ENCODE measurements at regions not wholly inside any gene's neighbourhood (a gene's known extent, or its start where the extent isn't known, plus 50 kb on each side); places are given as distances from the start of the nearest gene placed in this dataset.

DNA sequence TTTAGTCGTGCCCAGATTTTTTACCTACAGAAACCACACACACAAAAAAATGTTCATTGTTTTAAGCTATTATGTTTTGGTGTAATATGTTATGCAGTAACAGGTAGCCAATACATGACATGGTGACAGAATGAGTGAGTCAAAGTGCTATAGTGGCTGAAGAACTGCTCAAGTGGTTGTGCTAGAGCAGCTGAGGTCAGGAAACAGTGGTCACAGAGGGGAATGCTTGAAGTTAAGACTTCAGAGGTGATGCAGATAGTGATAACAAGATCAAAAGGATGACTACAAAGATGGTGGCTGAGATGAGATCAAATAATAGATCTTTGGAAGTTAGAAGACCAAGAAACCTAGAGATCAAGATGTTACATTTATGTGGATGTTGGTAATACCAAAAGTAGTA, 174.3 kb downstream of the KCNE4 start:
- ATAC-seq (ENCODE audit: low read depth) = no peak
- H3K27me3 Mint-ChIP-seq = no peaks in the 10 kb centered on the region
- Histone ChIP-seq H4K20me1 (ENCODE audit: control insufficient read depth, insufficient read depth, low read length, poor library complexity, severe bottlenecking) (no peaks in the 10 kb centered on the region), H3K79me2 (ENCODE audit: control insufficient read depth, insufficient read depth, low read length) (no peaks in the 10 kb centered on the region), H3K9me3 (ENCODE audit: control extremely low read depth in 1 of 3, control insufficient read depth in 2 of 3, insufficient read depth in 1 of 3, low read length in 2 of 3) (no peaks in the 10 kb centered on the region), H3K27ac (ENCODE audit: low read length in 2 of 2) (no peak overlapping the region), H3K27me3 (replicated peaks in 1 of 4; ENCODE audit: control extremely low read depth in 1 of 4, control insufficient read depth in 3 of 4, insufficient read depth in 4 of 4, low read length in 3 of 4) (no peaks in the 10 kb centered on the region), H2AFZ (ENCODE audit: insufficient read depth, low read depth, low read length, poor library complexity, severe bottlenecking) (no peak overlapping the region), H3K9ac (ENCODE audit: low read length) (no peak overlapping the region), H3K4me2 (replicated peaks; ENCODE audit: low read depth, low read length, poor library complexity, severe bottlenecking) (no peak overlapping the region), H3K36me3 (replicated peaks in 1 of 2; ENCODE audit: control extremely low read depth in 1 of 2, control insufficient read depth in 1 of 2, extremely low read depth in 1 of 2, insufficient read depth in 2 of 2, low read length in 1 of 2) (no peaks in the 10 kb centered on the region), H3K4me1 (ENCODE audit: control insufficient read depth in 2 of 2, insufficient read depth in 2 of 2, low read length in 2 of 2) (no peaks in the 10 kb centered on the region), H3K4me3 (ENCODE audit: control extremely low read depth in 1 of 5, extremely low read depth in 1 of 5, insufficient read depth in 1 of 5, low read depth in 2 of 5, low read length in 4 of 5) (no peak overlapping the region)
- no peak for TF ChIP-seq EZH2 (IDR thresholded peaks at IDR 0.05; ENCODE audit: borderline replicate concordance, insufficient read depth, low read depth, low read length, poor library complexity, severe bottlenecking)
- TF ChIP-seq, protein P1, sequence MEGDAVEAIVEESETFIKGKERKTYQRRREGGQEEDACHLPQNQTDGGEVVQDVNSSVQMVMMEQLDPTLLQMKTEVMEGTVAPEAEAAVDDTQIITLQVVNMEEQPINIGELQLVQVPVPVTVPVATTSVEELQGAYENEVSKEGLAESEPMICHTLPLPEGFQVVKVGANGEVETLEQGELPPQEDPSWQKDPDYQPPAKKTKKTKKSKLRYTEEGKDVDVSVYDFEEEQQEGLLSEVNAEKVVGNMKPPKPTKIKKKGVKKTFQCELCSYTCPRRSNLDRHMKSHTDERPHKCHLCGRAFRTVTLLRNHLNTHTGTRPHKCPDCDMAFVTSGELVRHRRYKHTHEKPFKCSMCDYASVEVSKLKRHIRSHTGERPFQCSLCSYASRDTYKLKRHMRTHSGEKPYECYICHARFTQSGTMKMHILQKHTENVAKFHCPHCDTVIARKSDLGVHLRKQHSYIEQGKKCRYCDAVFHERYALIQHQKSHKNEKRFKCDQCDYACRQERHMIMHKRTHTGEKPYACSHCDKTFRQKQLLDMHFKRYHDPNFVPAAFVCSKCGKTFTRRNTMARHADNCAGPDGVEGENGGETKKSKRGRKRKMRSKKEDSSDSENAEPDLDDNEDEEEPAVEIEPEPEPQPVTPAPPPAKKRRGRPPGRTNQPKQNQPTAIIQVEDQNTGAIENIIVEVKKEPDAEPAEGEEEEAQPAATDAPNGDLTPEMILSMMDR (IDR thresholded peaks at IDR 0.05) = no peak
- H3K4me1 Mint-ChIP-seq = no peaks in the 10 kb centered on the region
- WGBS (ENCODE audit: insufficient coverage) = no CpG with 5 or more reads among the region's 1 CpG
- DNase-seq = no peak
- no peaks in the 10 kb centered on the region for H3K9me3 Mint-ChIP-seq (ENCODE audit: insufficient read depth)
- H3K4me3 Mint-ChIP-seq = no peak overlapping the region
- CTCF ChIA-PET = no interaction called here
- POLR2A ChIA-PET = no interaction called here
- H3K27ac Mint-ChIP-seq = no peak overlapping the region
- intact Hi-C loops (cut with micrococcal nuclease) = no loop called here

DNA sequence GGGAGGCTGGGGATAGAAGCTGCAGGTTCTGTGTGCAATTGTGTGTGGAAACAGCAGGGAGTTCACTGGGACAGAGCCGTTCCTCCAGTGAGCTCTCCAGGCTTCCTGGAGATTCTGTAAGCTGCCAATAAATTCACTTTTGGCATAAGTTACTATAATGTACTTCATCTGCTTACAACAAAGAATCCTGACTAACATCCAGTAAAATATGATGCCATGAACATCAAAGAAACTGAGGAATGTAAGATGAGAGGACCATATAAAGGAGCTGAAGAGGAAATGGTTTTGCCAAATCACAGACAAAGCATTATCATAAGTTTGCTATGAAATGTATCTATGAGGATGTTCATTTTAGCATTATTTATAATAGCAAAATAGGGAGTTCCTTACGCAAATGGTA, 175.3 kb downstream of the KCNE4 start:
- WGBS (ENCODE audit: insufficient coverage) = no CpG with 5 or more reads among the region's 2 CpGs
- TF ChIP-seq, protein P1 (IDR thresholded peaks at IDR 0.05) = no peak
- no peak for TF ChIP-seq EZH2 (IDR thresholded peaks at IDR 0.05; ENCODE audit: borderline replicate concordance, insufficient read depth, low read depth, low read length, poor library complexity, severe bottlenecking)
- H3K9me3 Mint-ChIP-seq (ENCODE audit: insufficient read depth) = no peaks in the 10 kb centered on the region
- no peaks in the 10 kb centered on the region for H3K4me1 Mint-ChIP-seq
- H3K9me3 ChIP-seq (ENCODE audit: control extremely low read depth in 1 of 3, control insufficient read depth in 2 of 3, insufficient read depth in 1 of 3, low read length in 2 of 3) = no peaks in the 10 kb centered on the region
- H3K9ac ChIP-seq (ENCODE audit: low read length) = no peak overlapping the region
- ChIA-PET POLR2A (no interaction called here), CTCF (no interaction called here)
- intact Hi-C loops (cut with micrococcal nuclease) = no loop called here
- H3K4me2 ChIP-seq (replicated peaks; ENCODE audit: low read depth, low read length, poor library complexity, severe bottlenecking) = no peak overlapping the region
- H3K4me3 Mint-ChIP-seq = no peak overlapping the region
- H3K36me3 ChIP-seq (replicated peaks in 1 of 2; ENCODE audit: control extremely low read depth in 1 of 2, control insufficient read depth in 1 of 2, extremely low read depth in 1 of 2, insufficient read depth in 2 of 2, low read length in 1 of 2) = no peaks in the 10 kb centered on the region
- no peak overlapping the region for H3K27ac Mint-ChIP-seq
- no peak overlapping the region for H3K27ac ChIP-seq (ENCODE audit: low read length in 2 of 2)
- DNase-seq (no peak), ATAC-seq (ENCODE audit: low read depth) (no peak)
- no peaks in the 10 kb centered on the region for H3K79me2 ChIP-seq (ENCODE audit: control insufficient read depth, insufficient read depth, low read length)
- no peak overlapping the region for H2AFZ ChIP-seq (ENCODE audit: insufficient read depth, low read depth, low read length, poor library complexity, severe bottlenecking)
- H3K27me3 ChIP-seq (replicated peaks in 1 of 4; ENCODE audit: control extremely low read depth in 1 of 4, control insufficient read depth in 3 of 4, insufficient read depth in 4 of 4, low read length in 3 of 4) = no peaks in the 10 kb centered on the region
- H4K20me1 ChIP-seq (ENCODE audit: control insufficient read depth, insufficient read depth, low read length, poor library complexity, severe bottlenecking) = no peaks in the 10 kb centered on the region
- H3K27me3 Mint-ChIP-seq = no peaks in the 10 kb centered on the region
- H3K4me1 ChIP-seq (ENCODE audit: control insufficient read depth in 2 of 2, insufficient read depth in 2 of 2, low read length in 2 of 2) = no peaks in the 10 kb centered on the region
- no peak overlapping the region for H3K4me3 ChIP-seq (ENCODE audit: control extremely low read depth in 1 of 5, extremely low read depth in 1 of 5, insufficient read depth in 1 of 5, low read depth in 2 of 5, low read length in 4 of 5)

Data from B cell (primary cell).